ENCODE measurements at regions not wholly inside any gene's neighbourhood (a gene's known extent, or its start where the extent isn't known, plus 50 kb on each side); places are given as distances from the start of the nearest gene placed in this dataset.

GRCh38 chr6:14881398-14881797 is 364.5 kb upstream of the JARID2 start:
- no peak for TF ChIP-seq REST (IDR thresholded peaks at IDR 0.05; ENCODE audit: insufficient read depth in 1 of 2, low read depth in 2 of 2, low read length in 1 of 2)
- TF ChIP-seq, protein P1, sequence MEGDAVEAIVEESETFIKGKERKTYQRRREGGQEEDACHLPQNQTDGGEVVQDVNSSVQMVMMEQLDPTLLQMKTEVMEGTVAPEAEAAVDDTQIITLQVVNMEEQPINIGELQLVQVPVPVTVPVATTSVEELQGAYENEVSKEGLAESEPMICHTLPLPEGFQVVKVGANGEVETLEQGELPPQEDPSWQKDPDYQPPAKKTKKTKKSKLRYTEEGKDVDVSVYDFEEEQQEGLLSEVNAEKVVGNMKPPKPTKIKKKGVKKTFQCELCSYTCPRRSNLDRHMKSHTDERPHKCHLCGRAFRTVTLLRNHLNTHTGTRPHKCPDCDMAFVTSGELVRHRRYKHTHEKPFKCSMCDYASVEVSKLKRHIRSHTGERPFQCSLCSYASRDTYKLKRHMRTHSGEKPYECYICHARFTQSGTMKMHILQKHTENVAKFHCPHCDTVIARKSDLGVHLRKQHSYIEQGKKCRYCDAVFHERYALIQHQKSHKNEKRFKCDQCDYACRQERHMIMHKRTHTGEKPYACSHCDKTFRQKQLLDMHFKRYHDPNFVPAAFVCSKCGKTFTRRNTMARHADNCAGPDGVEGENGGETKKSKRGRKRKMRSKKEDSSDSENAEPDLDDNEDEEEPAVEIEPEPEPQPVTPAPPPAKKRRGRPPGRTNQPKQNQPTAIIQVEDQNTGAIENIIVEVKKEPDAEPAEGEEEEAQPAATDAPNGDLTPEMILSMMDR (IDR thresholded peaks at IDR 0.05) = no peak
- TF ChIP-seq SIN3A (IDR thresholded peaks at IDR 0.05; ENCODE audit: borderline replicate concordance, insufficient read depth, low read depth, low read length) = no peak
- TF ChIP-seq POLR2AphosphoS5 (IDR thresholded peaks at IDR 0.05; ENCODE audit: low read depth, low read length) = no peak
